Suppressor macrophage treated with lipopolysaccharide for 1 hour (primary cell): ENCODE measurements at regions not wholly inside any gene's neighbourhood (a gene's known extent, or its start where the extent isn't known, plus 50 kb on each side); places are given as distances from the start of the nearest gene placed in this dataset.
"Not testable (repeated sequence)": the region's sequence is repeated elsewhere in the genome, so short reads cannot be mapped to it uniquely, and the experiment has no call there.

ENCODE experiments used
- DNase-seq, 3 donors: peaks; one replicate each; pipeline ENCODE4 v3.0.0-alpha.2; 2020 to 2022

- DNase-seq = no peak
Measured at GRCh38 chr6:48475275-48475674, 364.3 kb upstream of the PTCHD4 start.

GRCh38 chr6:48474830-48475229, 363.8 kb upstream of the PTCHD4 start:
- no peak for DNase-seq

GRCh38 chr6:48474136-48474535, 363.1 kb upstream of the PTCHD4 start:
- no peak for DNase-seq

GRCh38 chr6:48472535-48472934, 361.5 kb upstream of the PTCHD4 start:
- no peak for DNase-seq

- DNase-seq = no peak
Measured at GRCh38 chr6:48472091-48472490, 361.1 kb upstream of the PTCHD4 start.

- no peak for DNase-seq
Measured at GRCh38 chr6:48471326-48471725, 360.3 kb upstream of the PTCHD4 start.

DNA sequence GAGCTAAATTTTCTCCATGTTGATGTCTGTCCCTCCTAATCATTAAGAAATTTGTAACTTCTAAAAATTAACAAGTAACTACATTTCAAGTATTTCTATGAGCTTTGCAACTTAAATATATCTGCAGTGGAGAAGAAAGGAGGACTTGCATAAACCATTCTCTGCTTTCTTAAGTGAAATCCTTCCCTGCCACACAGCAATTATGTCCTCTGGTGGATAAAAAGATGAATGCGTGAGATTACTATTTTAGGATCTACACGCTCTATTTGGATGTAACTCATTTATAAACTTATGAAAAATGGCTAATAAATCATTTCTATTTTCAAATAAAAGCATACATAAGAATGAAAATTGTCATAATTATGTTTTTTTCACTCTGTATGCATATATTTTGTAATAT, 338.0 kb upstream of the PTCHD4 start:
- no peak for DNase-seq

DNA sequence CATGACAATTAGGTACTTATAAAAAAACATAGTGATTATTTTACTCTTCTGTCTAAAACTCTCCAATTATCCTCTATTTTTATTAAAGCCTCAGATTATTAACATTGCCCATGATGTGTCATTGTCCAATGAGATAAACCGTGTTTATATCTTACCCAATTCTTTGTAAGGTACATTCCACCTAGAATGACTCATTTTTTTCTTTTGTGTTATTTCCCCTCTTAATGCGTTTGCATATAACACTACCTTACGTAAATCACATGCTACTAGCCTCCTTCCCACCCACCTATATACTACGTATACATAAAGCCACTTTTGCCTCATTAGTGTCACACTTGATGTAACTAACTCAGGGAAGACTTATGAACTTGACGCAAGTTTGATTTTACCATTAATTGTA, 336.3 kb upstream of the PTCHD4 start:
- no peak for DNase-seq

- DNase-seq = no peak
Measured at GRCh38 chr6:48429610-48430009, 318.6 kb upstream of the PTCHD4 start.

DNA sequence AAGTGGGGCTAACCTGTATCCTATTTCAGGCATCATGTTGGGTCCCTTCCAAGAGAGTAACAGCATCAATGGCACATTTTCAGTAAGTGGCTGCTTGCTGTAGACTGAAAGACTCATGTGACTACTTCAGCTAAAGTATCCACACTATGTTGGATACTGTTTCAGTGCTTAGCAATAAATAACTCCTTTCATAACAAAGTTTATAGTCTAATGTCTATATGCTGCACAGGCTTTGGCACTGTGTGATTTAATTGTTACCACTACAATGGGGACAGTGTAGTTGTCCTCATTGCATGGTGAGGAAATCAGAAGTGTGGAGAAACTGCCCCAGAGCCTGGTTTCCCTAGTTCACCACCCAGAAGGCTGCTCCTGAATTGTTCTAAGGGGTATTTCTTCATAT, 318.0 kb upstream of the PTCHD4 start:
- DNase-seq = no peak

GRCh38 chr6:48426636-48427035, 315.6 kb upstream of the PTCHD4 start:
- DNase-seq = no peak

- no peak for DNase-seq
Measured at GRCh38 chr6:48423640-48424365, 312.8 kb upstream of the PTCHD4 start.

DNA sequence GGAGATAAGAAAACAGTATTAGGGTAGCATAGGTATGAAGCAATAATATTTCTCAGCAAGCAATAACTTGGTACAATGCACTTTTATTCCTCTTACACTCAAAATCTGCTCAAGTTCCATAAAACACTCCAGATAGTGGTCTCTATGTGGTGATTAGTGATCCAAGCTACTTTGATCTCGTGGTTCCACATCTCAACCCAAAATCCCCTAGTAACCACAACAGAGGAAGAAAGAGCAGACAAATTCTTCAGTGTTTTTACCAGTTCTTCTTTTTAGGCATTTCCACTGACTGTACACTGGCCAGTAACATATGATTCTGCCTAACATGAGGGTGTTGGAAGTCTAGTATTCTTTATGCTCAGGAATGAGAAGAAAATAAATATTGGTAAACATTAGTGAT, 309.0 kb upstream of the PTCHD4 start:
- no peak for DNase-seq

- DNase-seq = no peak
Measured at GRCh38 chr6:48417927-48418326, 306.9 kb upstream of the PTCHD4 start.

GRCh38 chr6:48412656-48413055, 301.7 kb upstream of the PTCHD4 start:
- DNase-seq = no peak

DNA sequence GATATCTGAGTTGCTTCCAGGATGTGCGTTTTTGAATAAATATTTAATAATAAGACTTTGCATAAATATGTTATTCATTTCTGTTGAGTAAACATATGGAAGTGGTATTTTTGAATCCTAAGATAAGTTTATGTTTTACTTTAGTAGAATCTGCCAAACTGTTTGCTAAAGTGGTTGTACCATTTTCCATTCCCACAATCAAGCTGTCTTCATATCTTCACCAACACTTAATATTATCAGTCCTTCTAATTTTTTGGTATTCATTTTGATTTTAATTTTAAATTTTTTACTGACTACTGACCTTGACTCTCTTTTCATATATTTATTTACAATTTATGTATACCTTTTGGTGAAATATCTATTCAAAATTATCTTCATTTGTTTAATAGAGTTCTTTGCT, 293.9 kb upstream of the PTCHD4 start:
- DNase-seq = no peak

GRCh38 chr6:48403587-48403986, 292.6 kb upstream of the PTCHD4 start:
- DNase-seq = no peak

- DNase-seq = no peak
Measured at GRCh38 chr6:48401016-48401415, 290.0 kb upstream of the PTCHD4 start.

- DNase-seq = no peak
Measured at GRCh38 chr6:48397887-48398286, 286.9 kb upstream of the PTCHD4 start.

DNA sequence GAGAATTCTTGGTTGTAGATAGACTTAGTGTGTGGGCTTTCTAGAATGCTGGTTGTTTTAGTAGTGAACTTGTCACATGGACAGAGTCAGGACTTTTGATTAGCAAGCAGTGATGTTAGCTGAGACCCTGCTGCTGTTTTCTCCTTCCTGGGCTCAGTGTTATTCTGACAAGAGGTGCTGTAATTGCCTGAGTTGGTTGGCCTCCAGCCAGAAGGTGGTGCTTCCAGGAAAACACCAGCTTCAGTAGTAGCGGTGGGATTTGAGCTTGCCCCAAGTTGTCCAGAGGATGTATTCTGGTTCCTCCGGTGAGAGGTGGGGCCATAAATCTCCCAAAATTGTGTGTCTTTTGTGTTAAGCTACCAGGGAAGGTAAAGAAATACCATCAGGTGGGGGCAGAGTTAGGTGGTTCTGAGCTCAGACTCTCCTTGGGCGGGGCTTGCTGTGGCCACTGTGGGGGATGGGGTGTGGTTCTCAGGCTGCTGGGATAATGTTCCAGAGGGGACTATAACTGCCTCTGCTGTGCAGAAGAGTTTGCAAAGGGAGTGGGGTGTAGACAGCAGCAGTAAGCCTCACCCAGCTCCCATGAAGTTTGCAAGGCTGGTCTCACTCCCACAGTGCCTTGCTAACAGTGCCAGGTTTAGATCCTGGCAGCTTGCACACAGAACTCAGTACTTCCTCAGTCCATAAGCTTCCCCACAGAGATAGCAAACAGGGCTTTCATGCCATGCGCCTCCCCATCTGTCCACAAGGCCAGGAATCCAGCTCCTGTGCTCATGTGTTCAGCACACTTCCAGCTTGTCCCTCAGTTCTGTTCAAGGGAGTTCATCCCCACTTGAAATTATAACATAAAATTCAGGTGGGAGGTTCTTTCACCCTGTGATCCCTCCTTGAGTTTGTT, 278.4 kb upstream of the PTCHD4 start:
- no peak for DNase-seq

DNA sequence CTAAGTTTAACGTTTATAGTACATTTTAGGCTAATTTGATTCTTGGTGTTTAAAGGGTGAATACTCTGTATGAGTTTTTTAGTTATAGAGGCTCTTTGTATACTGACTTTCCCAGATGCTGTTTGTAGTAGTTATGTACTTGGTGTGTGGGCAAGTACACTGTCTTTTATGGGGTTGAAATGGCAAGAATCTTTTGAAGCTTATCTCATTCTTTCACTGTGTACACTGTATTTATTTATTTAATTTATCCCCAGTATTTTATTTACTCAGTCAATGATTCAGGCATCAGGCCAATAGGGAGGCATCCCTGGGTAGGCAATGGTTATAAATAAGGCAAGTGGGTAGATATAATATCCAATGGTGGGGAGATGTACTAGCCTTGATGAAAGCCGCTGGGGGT, 277.0 kb upstream of the PTCHD4 start:
- DNase-seq = no peak

- no peak for DNase-seq
Measured at GRCh38 chr6:48378884-48379407, 267.9 kb upstream of the PTCHD4 start.

- no peak for DNase-seq
Measured at GRCh38 chr6:48377115-48377514, 266.1 kb upstream of the PTCHD4 start.

- DNase-seq = not testable (repeated sequence)
Measured at GRCh38 chr6:48371226-48371625, 260.2 kb upstream of the PTCHD4 start.
